HG03558 (cell line): ENCODE measurements at regions not wholly inside any gene's neighbourhood (a gene's known extent, or its start where the extent isn't known, plus 50 kb on each side); places are given as distances from the start of the nearest gene placed in this dataset.

ENCODE experiments used
- ATAC-seq: cut with Tn5 transposase; IDR thresholded peaks from one replicate; pipeline ENCODE4 v1.9.1; 2021; ENCODE audit warnings: moderate number of reproducible peaks; ENCODE audit not compliant: unreplicated experiment; ENCODE audit errors: extremely low read depth

DNA sequence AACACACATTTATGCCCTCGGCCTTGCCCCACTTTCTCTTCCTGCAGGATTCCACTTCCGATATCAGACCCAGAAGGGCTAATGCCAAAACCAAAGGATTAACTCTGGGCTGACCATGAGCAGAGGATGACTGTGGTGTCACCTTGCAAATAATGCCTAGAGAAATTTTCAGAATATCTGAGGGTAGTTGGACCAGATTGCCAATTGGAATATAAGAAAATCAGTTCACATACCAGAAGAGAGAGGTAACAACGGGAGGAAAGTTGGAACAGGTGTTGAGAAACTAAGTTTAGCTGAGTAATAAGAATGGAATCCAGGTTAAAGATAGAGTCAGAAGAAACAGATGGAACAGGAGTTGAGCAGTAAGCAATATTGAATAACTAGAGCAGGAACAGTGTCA, 232.7 kb upstream of the UBE2E3 start:
- ATAC-seq = no peak

DNA sequence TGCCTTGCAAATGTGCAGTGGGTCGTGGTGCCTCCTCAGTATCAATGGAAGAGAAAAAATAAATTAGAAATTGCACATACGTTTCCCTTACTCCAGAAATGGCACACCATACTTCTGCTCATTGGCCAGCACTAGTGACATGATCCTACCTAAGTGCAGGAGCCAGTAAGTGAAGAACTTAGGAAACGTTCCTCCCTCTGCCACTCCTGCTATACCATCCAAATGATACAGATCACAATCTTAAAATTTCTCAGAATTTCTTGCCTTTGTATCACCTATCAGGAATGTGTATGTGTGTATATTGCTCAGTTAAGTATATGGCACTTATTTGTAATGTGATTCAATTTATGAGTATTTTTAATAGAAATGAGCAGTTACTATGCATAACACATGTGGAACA, 237.0 kb upstream of the UBE2E3 start:
- ATAC-seq = no peak

DNA sequence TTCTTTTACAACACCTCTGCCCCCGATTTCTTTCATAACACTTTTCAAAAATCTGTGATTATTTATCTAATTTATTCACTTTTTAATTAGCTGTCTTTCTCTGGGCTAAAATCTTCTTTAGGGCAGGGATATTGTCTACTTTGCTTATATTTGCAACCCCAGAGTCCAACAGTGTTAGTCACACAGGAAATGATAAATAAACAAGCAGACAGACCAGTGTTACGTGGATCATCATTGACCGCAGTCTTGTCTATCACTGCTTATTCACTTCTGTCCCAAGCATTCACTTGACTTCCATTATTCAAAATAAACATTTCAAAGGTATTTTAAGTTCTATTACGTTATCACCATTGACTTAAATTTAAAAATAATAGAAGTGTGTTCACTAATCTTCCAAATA, 237.6 kb upstream of the UBE2E3 start:
- ATAC-seq = no peak

DNA sequence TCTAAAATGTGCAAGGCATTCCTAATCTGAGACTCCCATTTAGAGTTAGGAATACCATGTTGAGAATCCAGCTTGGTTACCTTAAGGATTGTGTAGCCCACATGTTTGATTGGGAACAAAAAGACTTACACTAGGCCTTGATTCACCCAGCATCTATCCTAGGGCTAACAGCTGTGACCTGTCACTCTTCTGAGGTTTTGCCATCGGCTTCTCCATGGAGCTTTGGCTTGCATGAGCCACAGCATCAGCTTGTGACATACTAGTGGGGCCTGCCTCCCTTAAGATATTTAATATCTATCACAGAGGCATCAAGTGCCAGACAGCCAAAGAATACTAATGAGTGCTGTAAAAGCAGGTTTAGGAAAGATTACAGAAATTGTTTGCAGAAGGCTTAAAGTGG, 241.3 kb upstream of the UBE2E3 start:
- ATAC-seq = no peak

DNA sequence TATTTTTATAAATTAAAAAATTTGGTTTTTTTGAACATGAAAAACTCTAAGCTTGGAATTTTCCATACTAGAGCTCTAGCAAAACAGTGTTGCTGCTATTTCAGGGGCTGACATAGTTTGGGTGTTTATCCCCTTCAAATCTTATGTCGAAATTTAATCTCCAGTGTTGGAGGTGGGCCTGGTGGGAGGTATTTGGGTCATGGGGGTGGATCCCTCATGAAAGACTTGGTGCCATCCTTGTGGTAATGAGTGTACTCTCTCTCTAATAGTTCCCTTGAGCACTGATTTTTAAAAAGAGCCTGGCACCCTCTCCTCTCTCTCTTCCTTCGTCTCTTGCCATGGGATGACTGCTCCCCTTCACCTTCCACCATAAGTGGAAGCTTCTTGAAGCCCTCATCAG, 244.6 kb upstream of the UBE2E3 start:
- ATAC-seq = no peak

DNA sequence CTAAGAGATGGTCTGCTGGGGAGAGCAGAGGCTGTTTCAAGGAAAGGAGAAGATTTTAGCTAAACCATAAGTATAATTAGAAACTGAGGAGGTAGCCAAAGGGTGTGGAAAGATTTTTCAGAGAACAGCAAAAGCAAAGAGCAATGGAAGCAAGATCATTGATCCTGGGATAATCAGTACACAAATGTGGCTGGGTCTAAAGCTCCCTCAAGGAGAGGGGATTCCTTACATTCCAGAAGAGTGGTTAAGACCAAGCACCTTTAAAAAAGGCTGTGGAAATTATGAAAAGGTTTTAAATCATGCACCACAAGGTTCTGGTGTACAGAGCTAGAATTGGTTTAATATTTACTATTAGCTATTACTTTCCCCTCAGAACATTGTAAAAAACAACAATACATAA, 246.0 kb upstream of the UBE2E3 start:
- ATAC-seq = no peak

DNA sequence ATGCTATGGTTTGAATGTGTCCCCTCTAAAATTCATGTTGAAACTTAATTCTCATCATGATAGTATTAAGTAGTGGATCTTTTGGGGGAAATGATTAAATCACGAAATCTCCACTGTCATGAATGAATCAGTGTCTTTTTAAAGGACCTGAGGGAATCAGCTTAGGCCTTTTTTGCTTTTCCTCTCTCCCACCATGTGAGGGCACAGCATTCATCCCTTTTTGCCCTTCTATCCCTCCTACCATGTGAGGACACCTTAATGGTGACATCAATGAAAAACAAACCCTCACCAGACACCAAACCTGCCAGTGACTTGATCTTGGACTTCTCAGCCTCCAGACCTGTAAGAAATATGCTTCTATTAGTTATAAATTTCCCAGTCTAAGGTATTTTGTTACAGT, 247.1 kb upstream of the UBE2E3 start:
- ATAC-seq = no peak

DNA sequence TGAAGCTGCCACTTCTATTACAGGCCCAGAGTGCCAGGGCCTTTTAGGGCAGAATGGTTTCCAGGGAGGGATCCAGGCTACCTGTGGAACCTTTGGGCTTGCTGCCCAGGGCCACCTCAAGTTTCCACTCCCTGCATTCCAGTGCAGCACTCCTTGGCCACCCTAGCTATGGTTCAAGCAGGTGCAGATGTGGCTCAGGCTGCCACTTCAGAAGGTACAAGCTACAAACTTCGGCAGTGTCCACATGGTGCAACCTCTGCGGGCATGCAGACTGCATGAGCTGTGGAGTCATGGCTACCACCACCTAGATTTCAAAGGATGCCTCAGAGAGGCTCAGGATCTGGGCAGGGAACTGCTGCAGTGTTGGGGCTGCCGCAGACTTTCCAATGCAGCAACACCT, 248.1 kb upstream of the UBE2E3 start:
- ATAC-seq = no peak

DNA sequence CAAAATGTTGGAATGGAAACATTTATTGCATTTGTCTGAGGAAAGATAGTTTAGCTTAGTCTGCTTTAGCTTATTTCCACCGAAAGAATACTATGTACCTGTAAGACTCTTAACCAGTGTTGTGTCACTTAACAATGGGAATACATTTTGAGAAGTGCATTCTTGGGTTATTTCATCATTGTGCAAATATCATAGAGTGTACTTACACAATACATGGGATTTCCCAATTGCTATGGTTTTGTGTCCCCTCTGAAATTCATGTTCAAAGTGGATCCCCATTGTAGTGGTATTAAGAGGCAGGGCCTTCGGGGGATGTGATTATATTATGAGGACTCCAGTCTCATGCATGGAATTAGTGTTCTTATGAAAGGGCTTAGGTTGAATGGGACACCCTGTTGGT, 249.4 kb upstream of the UBE2E3 start:
- no peak for ATAC-seq

DNA sequence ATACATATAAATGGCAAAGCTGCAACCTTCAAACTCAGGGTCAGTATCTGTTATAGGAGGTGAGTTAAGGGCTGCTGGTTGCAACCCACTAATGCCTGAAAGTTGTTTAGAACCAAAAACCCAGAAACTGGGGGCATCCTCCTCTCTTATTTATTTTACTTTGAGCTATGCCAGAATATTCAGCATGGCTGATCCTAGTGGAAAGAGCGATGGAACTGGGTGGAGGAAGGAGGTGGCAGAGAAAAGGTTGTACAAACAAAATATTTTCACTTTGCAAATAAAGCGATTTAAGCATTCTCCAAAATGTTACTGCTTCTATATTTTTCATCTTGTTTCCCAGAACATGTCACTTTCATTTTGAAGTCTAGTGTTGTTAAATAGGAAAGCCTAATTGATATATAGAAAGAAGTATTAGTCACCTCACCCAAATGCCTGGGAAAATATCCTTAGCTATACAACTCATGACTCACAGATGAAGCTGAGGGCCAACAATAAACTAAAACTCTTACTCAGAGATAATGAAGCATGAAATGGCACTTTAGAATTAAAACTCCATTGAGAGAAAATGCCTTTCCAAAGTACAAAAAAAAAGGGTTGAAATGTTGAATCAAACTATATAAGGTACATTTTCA, 251.4 kb upstream of the UBE2E3 start:
- no peak for ATAC-seq

DNA sequence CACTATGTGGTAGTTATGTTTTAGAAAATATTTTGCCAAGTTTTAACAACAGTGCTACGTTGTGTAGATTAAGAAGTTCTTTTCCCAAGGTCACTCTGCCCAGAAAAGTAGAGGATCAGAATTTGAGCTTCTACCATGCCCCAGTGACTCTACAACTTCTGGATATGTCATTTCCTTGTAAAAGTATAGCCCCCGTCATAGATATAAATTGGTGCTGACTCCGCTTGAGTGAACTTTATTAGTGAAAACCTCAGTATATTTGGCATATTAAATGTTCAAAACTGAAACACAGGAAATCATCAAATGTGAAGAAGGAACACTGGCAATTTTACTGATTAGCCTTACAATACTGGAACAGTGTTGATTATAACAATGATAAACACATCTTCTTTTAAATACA, 256.7 kb upstream of the UBE2E3 start:
- ATAC-seq = no peak

DNA sequence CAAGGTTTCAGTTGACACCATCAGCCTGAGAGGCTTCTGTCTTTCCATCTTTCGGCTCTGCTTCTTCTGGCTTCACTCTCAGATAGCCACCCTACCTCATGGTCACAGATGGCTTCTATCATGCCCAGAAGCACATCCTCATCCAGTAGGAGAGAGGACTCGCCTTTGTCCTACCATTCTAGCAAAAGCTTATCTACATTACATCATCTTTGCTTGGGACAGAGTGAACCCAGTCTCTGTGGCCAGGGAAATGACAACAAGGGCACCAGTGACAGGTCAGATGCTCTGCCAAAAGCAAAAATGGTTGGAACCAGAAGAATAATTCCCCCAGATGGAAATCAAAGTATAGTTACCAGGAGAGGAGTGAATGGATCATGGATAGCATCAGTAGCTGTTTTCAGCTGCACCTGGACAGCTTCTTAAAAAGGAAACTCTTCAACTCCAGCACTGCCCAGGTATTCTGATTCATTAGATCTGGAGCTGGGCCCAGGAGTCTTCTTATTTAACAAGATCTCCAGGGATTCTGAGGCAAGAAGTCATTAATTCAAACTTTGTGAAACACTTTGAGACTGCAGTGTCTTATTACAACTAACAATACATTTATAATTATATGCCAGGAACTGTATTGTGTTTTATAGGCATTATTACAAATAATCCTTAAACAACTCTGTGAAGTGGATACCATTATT, 257.7 kb upstream of the UBE2E3 start:
- no peak for ATAC-seq

DNA sequence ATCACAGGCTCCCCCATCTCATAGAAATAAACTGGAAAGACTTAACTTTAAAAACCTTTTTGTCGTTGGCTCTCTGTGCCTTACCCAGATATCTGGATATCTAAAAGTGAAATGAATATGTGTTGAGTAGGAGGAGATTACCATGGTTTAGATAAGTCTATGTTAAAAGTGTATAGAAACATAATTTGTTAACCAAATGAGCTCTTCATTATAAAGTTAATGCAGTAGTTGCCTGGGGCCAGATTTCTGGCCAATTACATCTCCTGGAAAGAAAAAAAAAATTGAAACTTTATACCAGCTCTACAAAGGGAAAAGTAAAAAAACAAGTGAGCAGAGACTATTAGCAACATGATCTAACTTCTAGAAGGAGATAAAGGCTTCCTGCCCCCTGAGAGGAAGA, 259.6 kb upstream of the UBE2E3 start:
- ATAC-seq = no peak

DNA sequence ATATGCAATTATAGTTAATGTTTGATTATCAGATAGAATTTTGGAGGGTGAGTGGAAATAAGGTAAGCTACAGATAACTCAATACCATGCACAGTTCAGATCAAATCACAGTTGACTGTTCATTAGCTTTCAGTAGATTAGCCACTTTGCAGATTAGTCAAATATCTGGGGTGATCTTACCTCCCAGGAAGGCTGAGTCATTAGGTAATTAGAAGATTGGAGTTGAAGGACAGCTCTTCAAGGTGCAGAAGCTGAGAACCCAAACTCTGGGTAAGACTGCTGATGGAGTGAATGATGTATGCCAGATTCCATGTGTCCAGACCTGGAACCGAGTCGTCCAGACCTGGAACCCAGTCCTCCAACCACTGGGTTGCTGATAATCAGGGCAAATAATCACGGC, 262.8 kb upstream of the UBE2E3 start:
- no peak for ATAC-seq

DNA sequence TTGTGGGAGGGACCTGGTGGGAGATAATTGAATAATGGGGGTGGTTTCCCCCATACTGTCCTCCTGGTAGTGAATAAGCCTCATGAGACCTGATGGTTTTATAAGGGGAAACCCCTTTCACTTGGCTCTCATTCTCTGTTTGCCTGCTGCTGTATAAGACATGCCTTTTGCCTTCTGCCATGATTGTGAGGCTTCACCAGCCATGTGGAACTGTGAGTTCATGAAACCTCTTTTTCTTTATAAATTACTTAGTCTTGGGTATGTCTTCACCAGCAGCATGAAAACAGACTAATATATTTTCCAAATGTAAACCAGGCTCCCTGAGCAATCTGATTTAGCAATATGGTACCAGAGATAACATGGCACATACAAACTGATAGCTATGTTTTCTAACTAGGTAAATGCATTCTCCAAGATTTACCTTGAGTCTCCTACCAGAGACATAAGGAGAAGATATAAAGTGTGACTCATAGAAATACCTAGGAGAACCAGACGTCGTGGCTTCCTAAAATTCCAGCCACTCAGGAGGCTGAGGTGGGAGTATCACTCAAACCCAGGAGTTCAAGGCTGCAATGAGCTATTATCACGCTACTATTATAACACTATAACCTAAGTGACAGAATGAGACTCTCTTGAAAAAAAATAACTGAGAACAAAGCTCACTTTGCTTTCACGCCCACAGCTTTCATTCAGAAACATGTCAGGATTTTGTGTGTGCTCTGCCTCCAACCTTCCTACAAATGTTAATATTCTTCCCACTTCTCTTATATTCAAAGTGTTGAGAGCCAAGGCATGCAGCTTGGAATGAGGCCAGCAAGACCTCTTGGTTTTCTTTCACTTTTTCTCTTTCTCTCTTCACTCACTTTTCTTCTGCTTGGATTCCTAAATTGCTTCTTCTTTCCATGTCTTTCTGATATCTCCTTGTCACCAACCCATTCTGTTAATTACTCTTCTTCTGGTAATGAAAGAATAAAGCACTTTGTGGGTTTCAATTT, 263.9 kb upstream of the UBE2E3 start:
- ATAC-seq = no peak

DNA sequence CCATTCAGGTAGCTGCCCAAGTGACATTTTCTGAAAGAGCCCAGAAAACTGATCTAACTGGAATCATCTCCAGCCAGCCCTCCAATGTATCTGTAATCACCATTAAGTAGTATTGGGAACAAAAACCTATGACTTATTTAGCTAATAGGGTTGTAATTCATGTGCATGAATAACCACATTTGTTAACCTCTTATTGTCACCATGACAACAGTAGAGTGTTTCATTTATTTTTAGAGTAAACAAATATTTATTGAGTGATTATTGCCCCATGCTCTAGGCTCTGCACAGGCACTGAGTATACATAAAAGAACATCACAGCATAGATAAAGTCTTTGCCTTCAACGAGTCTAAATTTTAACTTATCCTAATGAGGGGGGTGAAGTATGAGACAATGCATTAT, 265.4 kb upstream of the UBE2E3 start:
- ATAC-seq = no peak

DNA sequence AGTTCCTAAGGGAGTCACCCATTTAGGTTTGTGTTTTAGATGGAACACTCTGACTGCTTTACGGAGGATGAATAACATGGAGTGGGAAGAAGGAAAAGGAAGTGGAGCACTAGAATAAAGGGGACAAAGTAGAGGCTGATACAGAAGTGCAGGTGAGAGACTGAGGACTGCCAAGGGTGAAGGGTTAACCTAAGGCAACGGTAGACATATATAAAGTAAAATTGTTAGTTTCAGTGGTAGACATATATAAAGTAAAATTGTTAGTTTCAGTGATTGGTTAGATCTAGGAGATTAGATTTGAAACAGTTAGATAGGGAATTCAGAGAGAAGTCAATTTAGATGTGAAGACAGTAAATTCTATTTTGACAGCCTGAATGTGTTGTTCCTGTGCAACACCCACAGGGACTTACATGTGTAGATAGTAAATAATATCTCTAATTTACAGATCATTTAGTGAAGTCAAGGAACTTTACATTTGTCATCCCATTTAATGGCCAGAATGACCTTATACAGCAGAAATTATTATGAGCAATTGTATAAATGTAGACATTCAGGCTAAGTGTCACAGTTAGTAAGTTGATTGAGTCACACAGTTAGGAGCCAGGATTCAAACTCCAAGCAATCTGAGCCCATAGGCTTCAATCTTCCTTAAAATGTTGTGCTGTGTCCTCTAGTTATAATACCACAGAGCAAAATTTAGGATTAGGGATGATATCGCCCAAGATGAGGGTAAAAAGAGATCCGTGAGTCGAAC, 270.8 kb upstream of the UBE2E3 start:
- no peak for ATAC-seq

DNA sequence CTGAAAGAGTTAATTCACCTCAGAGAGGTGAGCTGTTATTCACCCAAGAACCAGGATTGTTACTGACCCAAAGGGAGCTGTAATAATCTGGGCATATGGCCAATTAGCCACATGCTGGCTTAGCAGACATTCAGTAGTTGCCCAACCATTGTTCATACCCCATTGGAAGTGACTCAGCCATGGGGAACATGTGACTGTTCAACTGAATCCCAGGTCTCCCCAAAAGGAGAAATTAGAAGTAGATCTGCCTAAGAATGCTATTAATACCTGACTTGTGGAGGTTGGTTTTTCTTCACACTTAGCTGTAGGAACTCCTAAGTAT, 272.6 kb upstream of the UBE2E3 start:
- ATAC-seq = no peak

DNA sequence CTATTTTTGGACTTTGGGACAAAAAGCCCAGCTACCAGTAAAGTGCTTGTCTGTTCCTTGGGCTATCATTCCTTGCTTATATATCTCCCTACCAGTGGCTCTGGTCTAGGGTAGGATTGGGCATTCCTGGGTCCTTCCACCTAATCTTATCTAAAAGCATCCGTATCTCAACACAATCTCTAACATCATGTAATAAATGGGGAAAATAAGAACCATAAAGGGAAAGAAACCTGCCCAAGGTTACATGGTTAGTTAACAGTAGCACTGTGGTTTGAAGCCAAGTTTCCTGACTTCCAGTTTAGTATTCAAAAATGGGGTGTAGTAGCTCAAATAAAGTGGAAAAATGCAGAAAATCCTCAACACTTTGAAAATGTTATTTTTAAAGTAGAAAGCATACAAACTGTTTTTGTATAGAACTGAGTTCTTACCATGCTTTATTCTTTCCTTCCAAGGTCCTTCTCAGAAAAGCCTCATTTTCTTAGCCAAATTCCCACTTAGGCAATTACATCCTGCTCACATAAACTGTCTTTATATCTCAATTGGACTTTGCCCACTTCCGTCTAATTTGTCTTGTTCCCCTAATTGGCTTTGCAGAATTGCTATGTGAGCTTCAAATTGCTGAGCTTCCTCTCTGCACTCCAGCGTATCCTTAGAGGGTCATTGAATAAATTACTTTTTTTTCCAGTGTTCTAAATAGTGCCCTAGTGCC, 273.1 kb upstream of the UBE2E3 start:
- ATAC-seq = no peak

DNA sequence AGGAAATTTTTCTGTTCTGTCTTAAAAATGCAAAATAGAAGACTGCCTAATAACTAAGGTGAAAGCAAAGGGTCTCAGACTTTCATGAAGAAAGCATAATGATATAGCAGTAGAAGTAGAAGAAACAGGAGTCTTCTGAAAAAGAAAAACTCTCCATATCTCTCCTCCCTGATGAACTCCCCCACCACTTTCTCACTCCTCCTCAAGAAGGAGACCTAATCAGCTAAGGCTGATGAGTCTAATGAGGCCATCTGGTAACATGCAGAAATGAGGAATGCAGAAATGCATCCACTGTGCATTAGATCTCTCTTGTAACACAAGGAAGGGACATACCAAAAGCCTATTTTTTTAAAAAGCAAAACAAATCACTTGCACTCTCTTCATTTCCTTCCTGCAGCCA, 273.7 kb upstream of the UBE2E3 start:
- no peak for ATAC-seq
